Fibroblast of peridontal ligament (primary cell): ENCODE measurements at regions not wholly inside any gene's neighbourhood (a gene's known extent, or its start where the extent isn't known, plus 50 kb on each side); places are given as distances from the start of the nearest gene placed in this dataset.
"Not testable (repeated sequence)": the region's sequence is repeated elsewhere in the genome, so short reads cannot be mapped to it uniquely, and the experiment has no call there.

ENCODE experiments used
- DNase-seq: peaks from one replicate; pipeline ENCODE4 v3.0.0-alpha.2; 2010; ENCODE audit errors: extremely low read depth

- DNase-seq = no peak
These were observed 179.7 kb upstream of the MALRD1 start for GRCh38 chr10:18868919-18869318.

GRCh38 chr10:18875477-18875876 is 173.1 kb upstream of the MALRD1 start:
- no peak for DNase-seq

GRCh38 chr10:18879284-18879683 is 169.3 kb upstream of the MALRD1 start:
- DNase-seq = no peak

- no peak for DNase-seq
These were observed 168.1 kb upstream of the MALRD1 start for GRCh38 chr10:18880530-18880929.

GRCh38 chr10:18886102-18886501 is 162.5 kb upstream of the MALRD1 start:
- DNase-seq = no peak

- DNase-seq = no peak
These were observed 142.0 kb upstream of the MALRD1 start for GRCh38 chr10:18906636-18907035.

- DNase-seq = not testable (repeated sequence)
These were observed 131.2 kb upstream of the MALRD1 start for GRCh38 chr10:18917431-18917830.

GRCh38 chr10:18918532-18918931 is 130.1 kb upstream of the MALRD1 start:
- no peak for DNase-seq

- no peak for DNase-seq
These were observed 99.2 kb upstream of the MALRD1 start for GRCh38 chr10:18949391-18949790.

- DNase-seq = not testable (repeated sequence)
These were observed 97.4 kb upstream of the MALRD1 start for GRCh38 chr10:18951072-18951823.

GRCh38 chr10:18955061-18955460 is 93.5 kb upstream of the MALRD1 start:
- no peak for DNase-seq

- no peak for DNase-seq
These were observed 89.2 kb upstream of the MALRD1 start for GRCh38 chr10:18959369-18959768.

GRCh38 chr10:18960466-18961079 is 88.0 kb upstream of the MALRD1 start:
- DNase-seq = no peak

- no peak for DNase-seq
These were observed 80.4 kb upstream of the MALRD1 start for GRCh38 chr10:18968159-18968558.

GRCh38 chr10:18976696-18977251 is 71.8 kb upstream of the MALRD1 start:
- DNase-seq = no peak

- DNase-seq = no peak
These were observed 68.4 kb upstream of the MALRD1 start for GRCh38 chr10:18980089-18980629.

- DNase-seq = no peak
These were observed 64.1 kb upstream of the MALRD1 start for GRCh38 chr10:18984531-18984930.

GRCh38 chr10:18988338-18988737 is 60.3 kb upstream of the MALRD1 start:
- DNase-seq = no peak
